ENCODE measurements at regions not wholly inside any gene's neighbourhood (a gene's known extent, or its start where the extent isn't known, plus 50 kb on each side); places are given as distances from the start of the nearest gene placed in this dataset.

GRCh38 chr5:23730023-23730422 is 222.6 kb downstream of the PRDM9 start:
- DNase-seq (ENCODE audit: extremely low spot score, unreplicated experiment): no peak
- Mint-ChIP-seq H3K9me3 (ENCODE audit: unreplicated experiment) (no peaks in the 10 kb centered on the region), H3K4me1 (ENCODE audit: unreplicated experiment) (no peaks in the 10 kb centered on the region), H3K36me3 (ENCODE audit: unreplicated experiment) (no peaks in the 10 kb centered on the region), H3K27me3 (ENCODE audit: unreplicated experiment) (no peaks in the 10 kb centered on the region), H3K4me3 (ENCODE audit: unreplicated experiment) (no peak overlapping the region), H3K27ac (ENCODE audit: unreplicated experiment) (no peak overlapping the region)
- TF ChIP-seq CTCF (IDR thresholded peaks at IDR 0.05): no peak

- H3K9me3 Mint-ChIP-seq (ENCODE audit: unreplicated experiment): no peaks in the 10 kb centered on the region
- no peaks in the 10 kb centered on the region for H3K27me3 Mint-ChIP-seq (ENCODE audit: unreplicated experiment)
These were observed 232.6 kb downstream of the PRDM9 start for GRCh38 chr5:23740029-23740428.

GRCh38 chr5:23742701-23743100 is 235.3 kb downstream of the PRDM9 start:
- no peaks in the 10 kb centered on the region for H3K9me3 Mint-ChIP-seq (ENCODE audit: unreplicated experiment)
- H3K4me3 Mint-ChIP-seq (ENCODE audit: unreplicated experiment): no peak overlapping the region
- no peak for DNase-seq (ENCODE audit: extremely low spot score, unreplicated experiment)
- H3K36me3 Mint-ChIP-seq (ENCODE audit: unreplicated experiment): no peaks in the 10 kb centered on the region
- TF ChIP-seq CTCF (IDR thresholded peaks at IDR 0.05): peak; percentile 5
- H3K4me1 Mint-ChIP-seq (ENCODE audit: unreplicated experiment): no peaks in the 10 kb centered on the region
- no peak overlapping the region for H3K27ac Mint-ChIP-seq (ENCODE audit: unreplicated experiment)
- H3K27me3 Mint-ChIP-seq (ENCODE audit: unreplicated experiment): no peaks in the 10 kb centered on the region

More at GRCh38 chr5:23740029-23740428, 232.6 kb downstream of the PRDM9 start:
- Mint-ChIP-seq H3K27ac (ENCODE audit: unreplicated experiment) (no peak overlapping the region), H3K4me3 (ENCODE audit: unreplicated experiment) (no peak overlapping the region), H3K36me3 (ENCODE audit: unreplicated experiment) (no peaks in the 10 kb centered on the region), H3K4me1 (ENCODE audit: unreplicated experiment) (no peaks in the 10 kb centered on the region)
- no peak for DNase-seq (ENCODE audit: extremely low spot score, unreplicated experiment)
- TF ChIP-seq CTCF (IDR thresholded peaks at IDR 0.05): no peak

GRCh38 chr5:23755906-23756305 is 248.5 kb downstream of the PRDM9 start:
- no peak overlapping the region for H3K27ac Mint-ChIP-seq (ENCODE audit: unreplicated experiment)
- no peaks in the 10 kb centered on the region for H3K36me3 Mint-ChIP-seq (ENCODE audit: unreplicated experiment)
- DNase-seq (ENCODE audit: extremely low spot score, unreplicated experiment): no peak
- no peaks in the 10 kb centered on the region for H3K27me3 Mint-ChIP-seq (ENCODE audit: unreplicated experiment)
- TF ChIP-seq CTCF (IDR thresholded peaks at IDR 0.05): no peak
- H3K4me1 Mint-ChIP-seq (ENCODE audit: unreplicated experiment): no peaks in the 10 kb centered on the region
- no peaks in the 10 kb centered on the region for H3K9me3 Mint-ChIP-seq (ENCODE audit: unreplicated experiment)
- no peak overlapping the region for H3K4me3 Mint-ChIP-seq (ENCODE audit: unreplicated experiment)

GRCh38 chr5:23756779-23757178 is 249.4 kb downstream of the PRDM9 start:
- TF ChIP-seq CTCF (IDR thresholded peaks at IDR 0.05): no peak
- Mint-ChIP-seq H3K36me3 (ENCODE audit: unreplicated experiment) (no peaks in the 10 kb centered on the region), H3K27me3 (ENCODE audit: unreplicated experiment) (no peaks in the 10 kb centered on the region), H3K4me1 (ENCODE audit: unreplicated experiment) (no peaks in the 10 kb centered on the region), H3K4me3 (ENCODE audit: unreplicated experiment) (no peak overlapping the region), H3K27ac (ENCODE audit: unreplicated experiment) (no peak overlapping the region), H3K9me3 (ENCODE audit: unreplicated experiment) (no peaks in the 10 kb centered on the region)
- DNase-seq (ENCODE audit: extremely low spot score, unreplicated experiment): no peak

Measured in osteocyte (in vitro differentiated cells).